Left colon (tissue), 2 donors: ENCODE measurements at regions not wholly inside any gene's neighbourhood (a gene's known extent, or its start where the extent isn't known, plus 50 kb on each side); places are given as distances from the start of the nearest gene placed in this dataset.
A peak's percentile ranks its signal among the peaks of the same experiment; 100 is the strongest.

ENCODE experiments used
- ATAC-seq: fragments of 200-7000 bp; cut with Tn5 transposase; one replicate; pipeline ENCODE4 v1.9.1; 2020; ENCODE audit warnings: mild to moderate bottlenecking, moderate library complexity
- DNase-seq, 2 donors: peaks; one replicate each; pipeline ENCODE4 v3.0.0-alpha.2; 2020
- intact Hi-C, 2 donors: fragments of 100-400 bp; cut with DNase I in 1 of 2; cut with micrococcal nuclease in 1 of 2; formaldehyde crosslinking; loops; one replicate each; pipeline versions ENCODE4 v1.11.2 to v1.14.0; 2022; cut with DNase I, micrococcal nuclease
- donor health status: DM: no; HTN: no; CAD: no.
- donor health status: DM: yes; HTN: yes; CAD: no.

GRCh38 chr4:108264693-108265092 is 96.0 kb upstream of the LEF1 start:
- ATAC-seq, result no peak
- no peak for DNase-seq
- intact Hi-C loops, result no loop called here

GRCh38 chr4:108263057-108263456 is 94.3 kb upstream of the LEF1 start:
- no peak for DNase-seq
- intact Hi-C loops, result no loop called here
- no peak for ATAC-seq

GRCh38 chr4:108261026-108261425 is 92.3 kb upstream of the LEF1 start:
- ATAC-seq (no peak), DNase-seq (no peak)
- intact Hi-C loops, result no loop called here

- ATAC-seq, result no peak
- no peak for DNase-seq
- intact Hi-C loops, result no loop called here
These were observed 87.8 kb upstream of the LEF1 start for GRCh38 chr4:108256538-108256937.

- intact Hi-C loops, result no loop called here
- ATAC-seq, result no peak
These were observed 86.5 kb upstream of the LEF1 start for GRCh38 chr4:108255203-108255747.

GRCh38 chr4:108249397-108249796 is 80.7 kb upstream of the LEF1 start:
- ATAC-seq, result no peak
- no peak for DNase-seq
- intact Hi-C loops, result no loop called here

More at GRCh38 chr4:108255203-108255747, 86.5 kb upstream of the LEF1 start:
- DNase-seq, result no peak

GRCh38 chr4:108247387-108248049 is 78.8 kb upstream of the LEF1 start:
- ATAC-seq, result no peak
- intact Hi-C loops, result no loop called here
- DNase-seq, result peak in 1 of 2 donors; percentile 10

- ATAC-seq (no peak), DNase-seq (no peak)
- intact Hi-C loops, result no loop called here
These were observed 75.9 kb upstream of the LEF1 start for GRCh38 chr4:108244606-108245005.

GRCh38 chr4:108240366-108240765 is 71.6 kb upstream of the LEF1 start:
- ATAC-seq, result no peak
- intact Hi-C loops, result no loop called here
- no peak for DNase-seq

- no peak for DNase-seq
- intact Hi-C loops, result no loop called here
- no peak for ATAC-seq
These were observed 69.0 kb upstream of the LEF1 start for GRCh38 chr4:108237693-108238092.

- no peak for ATAC-seq
- no peak for DNase-seq
- intact Hi-C loops, result no loop called here
These were observed 67.5 kb upstream of the LEF1 start for GRCh38 chr4:108236264-108236663.

GRCh38 chr4:108227923-108228322 is 59.2 kb upstream of the LEF1 start:
- DNase-seq, result no peak
- intact Hi-C loops, result no loop called here
- ATAC-seq, result no peak

- intact Hi-C loops, result no loop called here
- DNase-seq, result peak in 1 of 2 donors; percentile 6
- no peak for ATAC-seq
These were observed 55.9 kb upstream of the LEF1 start for GRCh38 chr4:108224611-108225053.

GRCh38 chr4:108223313-108223712 is 54.6 kb upstream of the LEF1 start:
- intact Hi-C loops, result no loop called here
- ATAC-seq, result no peak
- DNase-seq, result no peak

GRCh38 chr4:108219998-108220397 is 51.3 kb upstream of the LEF1 start:
- no peak for DNase-seq
- intact Hi-C loops, result no loop called here
- ATAC-seq, result no peak
